ENCODE measurements at regions not wholly inside any gene's neighbourhood (a gene's known extent, or its start where the extent isn't known, plus 50 kb on each side); places are given as distances from the start of the nearest gene placed in this dataset.
"Not testable (repeated sequence)": the region's sequence is repeated elsewhere in the genome, so short reads cannot be mapped to it uniquely, and the experiment has no call there.

DNA sequence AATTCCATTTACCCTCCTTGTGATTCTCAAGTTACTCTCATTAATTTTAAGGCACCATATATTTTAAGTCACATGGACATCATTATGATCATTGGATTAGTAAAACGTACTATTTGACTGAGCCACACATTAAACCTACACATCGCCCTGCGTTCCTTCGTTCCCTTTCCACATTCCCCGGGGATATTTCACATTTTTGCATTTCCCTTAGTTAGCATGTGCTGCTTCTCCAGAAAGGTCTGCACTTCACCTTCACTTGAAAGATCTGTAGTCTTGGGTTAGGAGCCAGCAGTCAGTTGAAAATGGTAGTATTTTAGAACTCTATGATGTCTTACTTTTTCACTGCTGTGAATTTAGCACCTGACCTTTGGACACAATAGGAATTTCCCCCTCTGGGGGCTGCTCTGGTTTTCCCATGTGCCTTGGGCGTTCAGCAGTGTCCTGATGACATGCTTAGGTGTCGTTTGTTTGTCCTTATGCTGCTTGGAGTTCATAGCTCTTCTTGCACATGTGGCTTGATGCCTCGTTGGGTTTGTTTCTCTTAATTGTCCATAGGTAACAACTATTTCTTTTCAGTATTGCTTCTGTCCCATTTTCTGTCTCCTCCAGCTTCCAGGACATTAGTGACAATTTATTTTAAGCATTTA is 56.9 kb upstream of the NBPF20 start:
- DNase-seq, result not testable (repeated sequence)

DNA sequence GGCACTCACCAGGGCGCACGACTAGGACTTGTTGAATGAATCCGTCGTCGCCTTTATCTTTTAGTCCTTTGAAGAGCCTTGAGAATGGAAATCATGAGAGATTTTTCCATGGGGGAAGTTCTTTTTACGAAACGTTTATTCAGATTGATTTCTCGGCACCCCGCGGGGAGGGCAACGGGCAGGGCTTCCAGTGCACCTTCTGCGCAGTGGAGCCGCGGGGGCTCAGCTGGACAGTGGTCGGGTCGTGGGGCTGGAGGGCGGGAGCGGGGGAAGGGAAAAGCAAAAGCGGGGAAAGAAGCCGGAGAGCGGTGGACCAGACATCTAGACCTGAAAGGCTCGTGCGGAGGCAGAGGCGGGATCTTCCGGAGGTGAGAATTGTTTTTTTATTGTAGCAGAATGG is 50.6 kb upstream of the NBPF20 start:
- not testable (repeated sequence) for DNase-seq

GRCh38 chr1:145475369-145475915 is 50.0 kb upstream of the NBPF20 start:
- DNase-seq, result peak; percentile 21
